HG03575 (cell line): ENCODE measurements at regions not wholly inside any gene's neighbourhood (a gene's known extent, or its start where the extent isn't known, plus 50 kb on each side); places are given as distances from the start of the nearest gene placed in this dataset.

Experiments used
- ATAC-seq: cut with Tn5 transposase; IDR thresholded peaks from one replicate; pipeline ENCODE4 v1.9.1; 2021; ENCODE audit not compliant: unreplicated experiment, insufficient number of reproducible peaks, low FRiP score; ENCODE audit errors: extremely low read depth

GRCh38 chr2:228678110-228678509, 496.6 kb upstream of the SPHKAP start:
- ATAC-seq: no peak

- ATAC-seq: no peak
Measured at GRCh38 chr2:228675646-228676045, 494.2 kb upstream of the SPHKAP start.

GRCh38 chr2:228675091-228675490, 493.6 kb upstream of the SPHKAP start:
- ATAC-seq: no peak

GRCh38 chr2:228673876-228674554, 492.5 kb upstream of the SPHKAP start:
- no peak for ATAC-seq

- ATAC-seq: no peak
Measured at GRCh38 chr2:228669690-228670089, 488.2 kb upstream of the SPHKAP start.

- no peak for ATAC-seq
Measured at GRCh38 chr2:228665232-228665631, 483.7 kb upstream of the SPHKAP start.

GRCh38 chr2:228658998-228659397, 477.5 kb upstream of the SPHKAP start:
- ATAC-seq: no peak

GRCh38 chr2:228657807-228658402, 476.4 kb upstream of the SPHKAP start:
- ATAC-seq: no peak

- ATAC-seq: no peak
Measured at GRCh38 chr2:228655331-228655730, 473.8 kb upstream of the SPHKAP start.

- no peak for ATAC-seq
Measured at GRCh38 chr2:228654707-228655106, 473.2 kb upstream of the SPHKAP start.

GRCh38 chr2:228653884-228654283, 472.4 kb upstream of the SPHKAP start:
- no peak for ATAC-seq

GRCh38 chr2:228652366-228652765, 470.9 kb upstream of the SPHKAP start:
- no peak for ATAC-seq

GRCh38 chr2:228649876-228650275, 468.4 kb upstream of the SPHKAP start:
- no peak for ATAC-seq

GRCh38 chr2:228649447-228649846, 468.0 kb upstream of the SPHKAP start:
- ATAC-seq: no peak

GRCh38 chr2:228648541-228648940, 467.1 kb upstream of the SPHKAP start:
- no peak for ATAC-seq

GRCh38 chr2:228646061-228646460, 464.6 kb upstream of the SPHKAP start:
- ATAC-seq: no peak

- ATAC-seq: no peak
Measured at GRCh38 chr2:228644199-228644598, 462.7 kb upstream of the SPHKAP start.

GRCh38 chr2:228642861-228643260, 461.4 kb upstream of the SPHKAP start:
- no peak for ATAC-seq

- ATAC-seq: no peak
Measured at GRCh38 chr2:228630786-228631185, 449.3 kb upstream of the SPHKAP start.

- no peak for ATAC-seq
Measured at GRCh38 chr2:228629251-228629650, 447.8 kb upstream of the SPHKAP start.

- no peak for ATAC-seq
Measured at GRCh38 chr2:228628682-228629081, 447.2 kb upstream of the SPHKAP start.
